ENCODE measurements at regions not wholly inside any gene's neighbourhood (a gene's known extent, or its start where the extent isn't known, plus 50 kb on each side); places are given as distances from the start of the nearest gene placed in this dataset.

GRCh38 chr2:16726147-16726546 lies 60.5 kb upstream of the CYRIA start:
- POLR2A ChIA-PET (ENCODE audit: unreplicated experiment), result no interaction called here
- Histone ChIP-seq H3K9me2 (ENCODE audit: insufficient read depth) (no peaks in the 10 kb centered on the region), H3K4me2 (no peak overlapping the region), H3K79me2 (ENCODE audit: low read depth) (no peaks in the 10 kb centered on the region), H3K9me3 (ENCODE audit: insufficient read depth, low read depth) (no peaks in the 10 kb centered on the region), H4K20me1 (ENCODE audit: insufficient read depth) (no peaks in the 10 kb centered on the region), H2AFZ (no peak overlapping the region), H3K4me3 (no peak overlapping the region), H3F3A (ENCODE audit: insufficient read depth, low read depth) (no peaks in the 10 kb centered on the region), H3K27me3 (ENCODE audit: insufficient read depth, low read depth) (no peaks in the 10 kb centered on the region), H3K36me3 (ENCODE audit: low read depth) (no peaks in the 10 kb centered on the region), H3K4me1 (replicated peaks; ENCODE audit: insufficient read depth) (no peaks in the 10 kb centered on the region), H3K27ac (no peak overlapping the region)
- no TSS peak for BruUV-seq (replicated peaks)
- TF ChIP-seq CTCF (conservative IDR thresholded peaks at IDR 0.05) (no peak), EZH2 (IDR thresholded peaks at IDR 0.05; ENCODE audit: low read depth) (no peak)
- CTCF ChIA-PET, result no interaction called here
- DNase-seq, result no peak
- intact Hi-C loops (cut with micrococcal nuclease; ENCODE audit: unreplicated experiment), result no loop called here

GRCh38 chr2:16725549-16725948 lies 59.9 kb upstream of the CYRIA start:
- no peak overlapping the region for H2AFZ ChIP-seq
- BruUV-seq (replicated peaks), result no TSS peak
- no peaks in the 10 kb centered on the region for H3K79me2 ChIP-seq (ENCODE audit: low read depth)
- intact Hi-C loops (cut with micrococcal nuclease; ENCODE audit: unreplicated experiment), result no loop called here
- TF ChIP-seq CTCF (conservative IDR thresholded peaks at IDR 0.05) (no peak), EZH2 (IDR thresholded peaks at IDR 0.05; ENCODE audit: low read depth) (no peak)
- no peak overlapping the region for H3K4me2 ChIP-seq
- H3K4me1 ChIP-seq (replicated peaks; ENCODE audit: insufficient read depth), result no peaks in the 10 kb centered on the region
- H3F3A ChIP-seq (ENCODE audit: insufficient read depth, low read depth), result no peaks in the 10 kb centered on the region
- POLR2A ChIA-PET (ENCODE audit: unreplicated experiment), result no interaction called here
- H3K27me3 ChIP-seq (ENCODE audit: insufficient read depth, low read depth), result no peaks in the 10 kb centered on the region
- H3K4me3 ChIP-seq, result no peak overlapping the region
- DNase-seq, result no peak
- no peaks in the 10 kb centered on the region for H3K9me2 ChIP-seq (ENCODE audit: insufficient read depth)
- CTCF ChIA-PET, result no interaction called here
- no peaks in the 10 kb centered on the region for H4K20me1 ChIP-seq (ENCODE audit: insufficient read depth)
- no peaks in the 10 kb centered on the region for H3K36me3 ChIP-seq (ENCODE audit: low read depth)
- H3K9me3 ChIP-seq (ENCODE audit: insufficient read depth, low read depth), result no peaks in the 10 kb centered on the region
- H3K27ac ChIP-seq, result no peak overlapping the region

- no peak for DNase-seq
- BruUV-seq (replicated peaks), result no TSS peak
- H4K20me1 ChIP-seq (ENCODE audit: insufficient read depth), result no peaks in the 10 kb centered on the region
- H2AFZ ChIP-seq, result no peak overlapping the region
- H3K79me2 ChIP-seq (ENCODE audit: low read depth), result no peaks in the 10 kb centered on the region
- H3K27me3 ChIP-seq (ENCODE audit: insufficient read depth, low read depth), result no peaks in the 10 kb centered on the region
- CTCF ChIA-PET, result no interaction called here
- no peaks in the 10 kb centered on the region for H3F3A ChIP-seq (ENCODE audit: insufficient read depth, low read depth)
- no peak overlapping the region for H3K4me3 ChIP-seq
- no peaks in the 10 kb centered on the region for H3K9me3 ChIP-seq (ENCODE audit: insufficient read depth, low read depth)
- H3K4me2 ChIP-seq, result no peak overlapping the region
- POLR2A ChIA-PET (ENCODE audit: unreplicated experiment), result no interaction called here
- no peaks in the 10 kb centered on the region for H3K4me1 ChIP-seq (replicated peaks; ENCODE audit: insufficient read depth)
- H3K27ac ChIP-seq, result no peak overlapping the region
- no peaks in the 10 kb centered on the region for H3K9me2 ChIP-seq (ENCODE audit: insufficient read depth)
- TF ChIP-seq CTCF (conservative IDR thresholded peaks at IDR 0.05) (no peak), EZH2 (IDR thresholded peaks at IDR 0.05; ENCODE audit: low read depth) (no peak)
- H3K36me3 ChIP-seq (ENCODE audit: low read depth), result no peaks in the 10 kb centered on the region
- intact Hi-C loops (cut with micrococcal nuclease; ENCODE audit: unreplicated experiment), result no loop called here
Observed at GRCh38 chr2:16722677-16723076, 57.0 kb upstream of the CYRIA start.

Measured in PC-9 (cell line).